ENCODE measurements at regions not wholly inside any gene's neighbourhood (a gene's known extent, or its start where the extent isn't known, plus 50 kb on each side); places are given as distances from the start of the nearest gene placed in this dataset.
"Not testable (repeated sequence)": the region's sequence is repeated elsewhere in the genome, so short reads cannot be mapped to it uniquely, and the experiment has no call there.

DNA sequence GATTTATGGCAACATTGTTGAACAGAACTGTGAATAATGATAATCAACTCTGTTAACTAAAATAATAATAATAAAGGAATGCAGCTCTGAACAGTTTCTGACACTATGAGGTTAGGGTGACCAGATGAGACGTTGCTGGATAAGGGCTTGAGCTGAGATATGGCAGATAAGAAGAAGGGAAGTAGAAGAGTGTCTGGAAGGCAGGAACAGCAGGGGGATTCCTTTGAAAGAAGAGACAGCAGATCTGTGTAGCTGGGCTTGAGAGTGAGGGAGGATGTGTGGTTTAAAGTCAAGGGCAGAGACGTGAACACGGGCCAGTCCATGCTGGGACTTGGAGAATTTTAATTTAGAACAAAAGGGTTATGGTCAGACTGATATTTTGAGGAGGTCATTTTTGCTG, 273.1 kb upstream of the SLC14A2 start:
- no peak for DNase-seq (ENCODE audit: low spot score)

DNA sequence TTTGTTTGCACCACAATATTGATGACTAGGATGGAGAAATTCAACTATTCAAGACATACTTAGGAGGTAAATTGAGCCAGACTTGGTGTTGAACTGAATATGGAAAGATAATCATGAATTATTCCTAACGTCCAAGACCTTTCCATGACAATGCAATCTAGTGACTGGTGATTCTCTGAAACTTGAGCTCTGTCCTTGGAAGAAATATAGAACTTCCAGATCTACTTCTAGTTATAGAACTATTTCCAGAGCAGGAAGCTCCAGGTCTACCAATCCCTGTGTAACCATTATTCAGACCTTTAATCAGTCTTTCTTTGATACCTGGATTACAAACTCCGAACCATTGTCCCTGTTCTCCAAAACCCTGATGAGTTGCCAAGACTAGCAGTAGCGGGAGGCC, 272.6 kb upstream of the SLC14A2 start:
- DNase-seq (ENCODE audit: low spot score) = no peak

DNA sequence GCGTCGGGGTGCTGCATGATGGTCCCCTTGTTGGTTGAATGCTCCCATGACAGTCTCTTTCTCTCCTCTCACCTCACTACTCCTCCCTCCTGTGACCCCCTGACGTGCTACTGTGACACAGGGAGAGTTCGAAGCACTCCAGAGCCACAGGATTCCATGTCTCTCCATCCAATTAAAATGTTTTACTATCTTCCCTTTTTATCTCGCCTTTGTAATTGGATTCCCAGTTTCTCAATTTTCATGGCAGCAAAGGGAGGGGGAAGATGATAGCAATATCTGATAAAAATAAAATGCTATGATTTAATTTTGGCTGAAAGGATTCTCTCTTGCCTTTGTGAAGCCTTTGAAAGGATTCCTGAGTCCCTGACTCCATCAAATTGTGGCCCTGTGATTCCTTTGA, 271.9 kb upstream of the SLC14A2 start:
- no peak for DNase-seq (ENCODE audit: low spot score)

DNA sequence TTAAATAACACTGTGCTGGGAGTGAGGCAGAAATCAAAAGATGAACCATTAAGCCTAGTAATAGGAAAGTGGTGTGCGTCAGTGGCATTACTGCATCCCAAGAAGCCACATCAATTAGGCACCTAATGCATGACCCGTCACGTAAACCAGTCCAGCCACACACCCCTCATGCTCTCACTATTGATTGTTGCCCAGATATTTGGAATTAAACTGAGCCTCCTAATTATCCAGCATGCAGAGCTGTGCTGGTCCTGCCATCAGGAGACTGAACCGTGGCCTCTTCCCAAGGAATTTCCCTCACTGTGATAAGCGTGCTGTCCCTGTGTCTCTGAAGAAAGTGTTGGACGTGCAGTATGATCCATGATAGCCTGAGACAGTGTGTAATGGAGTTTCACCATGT, 270.6 kb upstream of the SLC14A2 start:
- not testable (repeated sequence) for DNase-seq (ENCODE audit: low spot score)

DNA sequence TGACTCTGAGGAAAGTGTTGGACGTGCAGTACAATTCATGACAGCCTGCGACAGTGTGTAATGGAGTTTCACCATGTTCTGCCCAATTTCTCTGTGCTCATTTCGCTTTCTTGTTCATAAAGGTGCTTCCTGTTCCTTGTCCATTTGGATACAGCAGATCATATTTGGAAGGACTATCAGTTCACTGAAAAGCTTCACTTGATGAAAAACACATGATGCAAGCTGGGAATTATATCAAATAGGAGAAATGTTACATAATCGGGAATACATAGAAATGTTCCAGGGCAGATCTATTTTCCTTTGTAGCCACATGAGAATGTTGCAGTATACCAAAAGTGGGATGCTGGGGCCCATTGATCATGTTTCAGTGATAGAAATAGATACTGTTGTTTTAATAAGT, 266.3 kb upstream of the SLC14A2 start:
- no peak for DNase-seq (ENCODE audit: low spot score)

DNA sequence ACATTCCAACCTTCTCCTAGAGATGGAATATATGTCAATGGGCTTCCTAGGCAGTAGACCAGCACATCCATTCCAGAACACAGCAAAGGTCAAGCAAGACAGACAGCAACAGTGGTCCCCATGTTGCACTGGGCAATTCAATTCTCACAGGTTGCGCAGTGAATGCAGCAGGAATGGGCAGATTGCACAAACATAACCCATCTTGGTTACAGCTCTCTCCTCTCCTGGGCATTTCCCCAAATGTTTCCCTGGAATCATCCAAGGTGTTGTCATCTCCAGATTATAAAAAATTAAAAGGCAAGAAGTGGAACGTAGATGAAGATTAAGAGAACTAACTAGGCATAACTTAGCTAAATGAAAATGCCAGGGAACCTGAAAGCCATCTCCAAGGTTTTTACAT, 265.8 kb upstream of the SLC14A2 start:
- DNase-seq (ENCODE audit: low spot score) = no peak

DNA sequence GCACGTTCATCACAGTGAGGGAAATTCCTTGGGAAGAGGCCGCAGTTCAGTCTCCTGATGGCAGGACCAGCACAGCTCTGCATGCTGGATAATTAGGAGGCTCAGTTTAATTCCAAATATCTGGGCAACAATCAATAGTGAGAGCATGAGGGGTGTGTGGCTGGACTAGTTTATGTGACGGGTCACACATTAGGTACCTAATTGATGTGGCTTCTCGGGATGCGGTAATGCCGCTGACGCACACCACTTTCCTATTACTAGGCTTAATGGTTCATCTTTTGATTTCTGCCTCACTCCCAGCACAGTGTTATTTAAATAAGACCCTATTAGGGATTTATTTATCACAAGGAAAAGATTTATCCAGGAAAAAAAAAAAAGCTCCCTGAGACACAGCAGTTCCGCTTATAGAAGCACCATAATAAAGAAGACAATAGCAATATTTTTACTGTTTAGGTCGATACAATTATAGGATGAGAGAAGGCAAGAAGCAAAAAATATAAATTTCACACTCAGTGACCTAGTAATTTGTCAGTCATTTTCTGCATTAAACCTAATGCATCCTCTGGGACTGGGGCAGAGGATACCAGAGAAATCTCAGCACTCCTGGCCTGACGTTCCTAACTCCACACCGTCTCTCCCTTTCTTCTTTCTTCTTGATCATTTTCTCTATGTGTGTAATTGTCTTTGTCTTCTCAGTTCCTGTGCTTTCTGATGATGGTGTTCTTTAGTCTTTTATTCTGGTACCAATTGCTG, 264.7 kb upstream of the SLC14A2 start:
- DNase-seq (ENCODE audit: low spot score) = no peak

DNA sequence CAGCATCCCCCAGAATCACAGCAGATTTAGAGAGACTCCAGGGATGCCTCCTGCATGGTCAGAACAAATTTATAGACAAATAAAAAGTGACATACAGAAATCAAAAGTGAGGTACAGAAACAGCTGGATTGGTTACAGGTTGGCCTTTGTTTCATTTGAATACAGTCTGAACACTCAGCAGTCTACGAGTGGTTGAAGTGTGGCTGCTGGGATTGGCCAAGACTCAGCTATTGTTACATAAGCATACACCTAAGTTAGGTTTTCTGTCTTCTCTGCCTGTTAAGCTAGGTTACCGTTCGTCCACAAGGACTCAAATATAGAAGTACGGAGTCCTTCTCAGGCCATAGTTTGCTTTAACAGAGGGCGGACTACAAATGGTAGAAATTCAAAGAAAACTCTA, 262.4 kb upstream of the SLC14A2 start:
- DNase-seq (ENCODE audit: low spot score) = no peak

DNA sequence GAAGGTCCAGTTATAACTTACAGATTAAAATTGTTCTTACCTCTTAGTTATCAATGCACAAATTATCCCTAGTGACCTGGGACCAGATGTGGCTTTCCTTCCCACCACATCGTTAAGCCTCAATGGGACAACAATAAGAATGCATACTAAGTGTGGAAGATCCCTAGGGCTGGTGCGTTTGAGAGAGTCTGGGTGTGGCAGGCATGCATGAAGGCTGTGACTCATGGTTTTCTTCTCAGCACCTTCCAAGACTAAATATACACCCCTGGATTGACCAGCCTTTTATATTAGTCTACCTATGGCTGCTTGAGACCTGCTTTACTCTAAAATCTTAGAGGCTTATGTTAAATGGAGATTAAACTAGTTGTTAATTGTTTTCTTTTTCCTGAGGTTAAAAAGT, 261.7 kb upstream of the SLC14A2 start:
- no peak for DNase-seq (ENCODE audit: low spot score)

DNA sequence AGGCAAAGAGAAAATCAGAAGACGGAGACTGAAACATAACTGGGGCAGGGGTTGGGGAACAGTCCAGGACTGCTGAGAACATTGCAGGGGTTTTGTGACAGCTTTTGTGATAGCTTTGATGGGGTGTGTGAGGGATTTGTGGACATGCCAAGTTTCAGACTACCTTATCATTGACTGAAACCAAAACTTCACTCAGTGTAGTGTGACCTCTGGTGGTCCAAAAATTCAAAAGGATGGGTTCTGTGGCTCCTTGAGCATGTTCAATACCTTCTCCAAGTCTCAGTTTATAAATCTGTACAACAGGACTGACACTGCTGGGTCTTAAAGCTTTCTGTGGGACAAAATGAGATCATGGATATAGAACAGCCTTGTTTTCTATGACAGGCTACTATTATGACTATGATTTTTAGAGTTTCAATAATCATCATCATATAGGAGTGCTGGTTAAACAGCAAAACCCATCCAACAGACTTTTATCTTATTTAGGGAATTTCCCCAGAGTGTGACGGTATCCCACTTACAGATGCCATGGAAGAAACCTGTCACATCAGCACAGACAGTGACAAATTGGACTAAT, 259.2 kb upstream of the SLC14A2 start:
- DNase-seq (ENCODE audit: low spot score) = no peak

DNA sequence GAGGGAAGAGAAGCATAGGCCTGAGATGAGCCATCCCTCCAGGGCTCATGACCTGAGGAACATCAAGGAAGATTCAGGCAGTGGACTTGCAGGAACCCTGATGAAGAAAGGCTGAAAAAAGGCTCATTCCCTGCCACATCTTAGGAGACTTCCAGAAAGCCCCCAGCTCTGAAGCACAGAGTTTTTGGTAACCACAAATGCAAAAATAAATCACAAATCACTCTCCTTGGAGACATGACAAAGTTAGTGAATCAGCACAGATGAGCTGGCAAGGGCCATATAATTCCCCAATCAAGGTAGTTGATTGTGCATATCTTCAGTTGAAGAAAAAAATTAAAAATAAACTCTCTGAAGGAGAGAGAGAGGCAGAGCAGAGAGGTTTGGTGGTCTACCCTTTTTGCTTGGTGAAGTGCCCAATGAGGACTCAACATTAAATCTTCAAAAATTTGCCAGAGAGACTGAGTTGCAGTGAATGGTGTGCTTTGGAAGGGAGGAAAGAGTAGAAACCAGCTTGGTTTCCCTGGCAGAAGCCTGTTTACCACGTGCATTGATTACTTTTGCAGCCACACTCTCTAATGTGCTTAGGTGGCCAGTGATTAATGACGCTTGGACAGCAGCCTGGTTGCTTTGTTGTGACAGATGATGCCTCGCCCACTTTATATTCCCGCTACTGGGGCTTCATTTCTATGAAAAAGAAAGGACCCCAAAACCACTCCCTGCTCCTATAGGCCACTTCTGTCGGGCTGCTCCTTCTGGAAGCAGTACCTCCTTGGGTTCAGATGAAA, 257.4 kb upstream of the SLC14A2 start:
- no peak for DNase-seq (ENCODE audit: low spot score)

DNA sequence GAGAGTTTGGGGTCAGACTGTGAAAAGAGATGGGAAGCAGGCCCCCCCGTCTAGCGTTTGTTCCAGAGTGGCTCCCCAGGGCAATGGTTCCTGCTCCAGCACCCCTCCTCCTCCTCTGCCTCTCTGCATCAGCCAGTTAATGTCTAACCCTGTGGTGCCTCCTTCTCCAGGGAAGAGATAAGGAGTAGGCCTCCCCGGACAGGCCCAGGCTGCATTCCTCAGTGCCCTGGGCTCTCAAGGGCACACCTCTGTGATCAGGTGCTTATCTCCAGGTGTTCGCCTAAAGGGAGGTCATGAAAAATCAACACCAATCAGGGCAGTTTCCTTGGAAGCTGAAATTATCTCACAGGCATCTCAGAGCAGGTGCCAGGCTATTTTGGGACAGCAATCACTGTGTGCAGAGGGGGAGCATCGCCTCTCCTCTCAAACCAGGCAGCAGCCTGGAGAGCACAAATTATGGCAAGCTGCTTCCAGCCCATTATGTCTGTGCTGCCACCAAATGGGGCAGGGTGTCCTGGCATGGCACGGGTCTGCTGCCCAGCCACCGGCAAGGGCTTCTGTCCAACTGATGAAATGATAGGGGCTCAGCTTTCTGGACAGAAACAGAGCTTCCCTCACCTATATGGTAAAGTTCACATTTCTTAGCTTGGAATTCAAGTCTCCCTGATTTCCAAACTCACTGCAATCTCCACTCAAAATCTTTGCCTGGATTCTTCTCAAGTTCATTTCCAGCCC, 255.8 kb upstream of the SLC14A2 start:
- DNase-seq (ENCODE audit: low spot score) = peak; percentile 50

DNA sequence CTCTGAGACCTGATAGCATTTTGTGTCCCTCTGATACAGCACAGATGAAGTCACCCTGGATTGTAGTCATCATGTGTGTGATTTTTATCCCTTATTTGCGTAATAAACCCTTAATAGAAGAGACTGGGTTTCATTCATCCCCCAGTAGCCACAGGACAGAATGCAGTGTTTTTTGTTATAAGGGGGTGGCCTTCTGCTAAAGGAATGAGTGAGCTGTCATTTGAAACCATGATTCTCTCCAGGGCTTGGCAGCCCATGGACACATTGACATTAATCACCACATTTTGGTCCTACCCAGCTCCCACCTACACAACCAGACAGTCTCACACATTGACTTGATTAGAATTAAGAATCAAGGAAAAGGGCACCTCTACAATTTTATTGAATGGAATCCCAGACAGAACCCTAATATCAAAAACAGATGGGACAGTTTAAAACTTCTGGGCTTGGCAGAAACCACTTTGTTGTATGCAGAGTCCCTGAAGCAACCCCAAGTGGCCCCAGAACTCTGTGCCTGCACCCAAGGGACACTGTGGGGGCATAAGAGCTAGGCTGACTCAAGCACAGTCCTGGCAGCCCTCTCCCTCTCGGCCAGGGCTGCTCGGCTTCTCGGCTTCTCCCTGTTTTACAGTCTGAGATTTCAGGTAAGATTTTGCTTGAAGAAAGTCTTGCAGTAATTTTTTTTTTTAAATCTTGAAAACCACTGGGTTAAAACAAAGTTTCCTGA, 254.0 kb upstream of the SLC14A2 start:
- DNase-seq (ENCODE audit: low spot score) = no peak

DNA sequence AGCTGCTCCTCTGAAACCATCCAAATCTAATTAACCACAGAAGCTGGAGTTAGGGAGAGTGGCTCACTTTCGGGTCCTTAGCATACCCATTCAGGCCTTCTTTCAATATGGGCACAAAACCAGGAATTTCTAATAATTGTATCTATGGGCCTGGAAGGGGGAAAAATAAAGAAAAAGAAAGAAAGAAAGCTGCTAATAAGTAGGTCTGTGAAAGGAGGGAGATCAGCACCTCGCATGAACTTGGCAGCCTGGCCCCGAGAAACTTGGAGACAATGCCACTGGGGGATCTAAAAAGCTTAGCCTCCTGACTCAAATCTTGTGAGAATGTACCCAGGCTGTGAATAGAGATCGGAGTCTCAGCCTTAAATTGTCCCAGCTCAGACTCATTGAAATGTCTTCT, 252.1 kb upstream of the SLC14A2 start:
- DNase-seq (ENCODE audit: low spot score) = no peak

DNA sequence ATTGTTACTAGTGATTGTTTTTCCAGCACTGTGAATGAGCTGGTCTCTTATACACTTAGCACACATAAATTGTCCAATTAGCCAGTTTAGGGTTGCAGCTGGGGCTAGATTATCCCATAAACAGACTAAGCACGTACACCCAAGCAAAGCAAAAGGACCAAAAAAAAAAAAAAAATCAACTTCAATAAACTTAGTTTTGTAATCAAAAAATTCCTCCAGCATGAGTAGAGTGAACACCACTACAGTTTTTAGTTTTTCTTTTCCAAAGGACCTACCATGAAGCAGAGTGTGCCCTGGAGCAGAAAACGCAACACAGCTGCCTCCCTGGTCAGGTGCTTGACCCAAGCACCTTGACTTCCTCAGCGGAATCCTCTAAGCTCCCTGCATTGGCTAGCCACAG, 249.4 kb upstream of the SLC14A2 start:
- DNase-seq (ENCODE audit: low spot score) = no peak

DNA sequence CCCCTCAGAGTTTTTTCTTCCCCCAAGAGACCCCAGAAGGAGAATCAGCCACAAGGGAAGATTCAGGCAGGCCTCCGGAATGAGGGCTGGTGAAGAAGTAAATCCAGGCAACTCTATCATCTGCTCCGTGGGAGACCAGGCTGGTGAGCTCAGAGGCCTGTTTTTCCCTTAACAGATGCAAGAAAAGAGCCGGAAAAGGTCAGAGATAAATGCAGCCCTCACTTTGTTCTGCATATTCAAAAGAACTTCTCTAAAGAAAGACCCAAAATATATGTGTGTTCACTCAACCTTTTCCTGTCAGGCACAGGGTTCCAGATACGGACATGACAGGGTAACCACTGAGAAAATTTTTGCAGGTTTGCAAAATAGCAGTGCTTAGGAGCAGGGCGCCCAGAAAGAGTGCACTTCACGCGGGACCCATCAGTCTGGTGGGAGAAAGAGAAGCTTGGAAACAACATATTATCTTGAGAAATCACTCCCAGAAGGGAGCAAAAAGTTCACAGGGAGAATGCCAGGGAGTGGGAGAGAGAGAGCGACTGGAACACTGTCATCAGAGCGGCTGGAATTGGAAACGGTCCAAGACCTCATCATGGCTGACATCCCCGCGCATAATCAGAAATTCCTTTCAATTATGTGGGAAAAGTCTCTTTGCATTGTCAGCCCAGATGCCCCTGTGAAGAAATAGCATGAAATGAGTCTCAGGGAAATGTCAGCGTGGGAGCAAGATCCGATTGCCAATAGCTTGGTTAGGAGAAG, 244.8 kb upstream of the SLC14A2 start:
- no peak for DNase-seq (ENCODE audit: low spot score)

DNA sequence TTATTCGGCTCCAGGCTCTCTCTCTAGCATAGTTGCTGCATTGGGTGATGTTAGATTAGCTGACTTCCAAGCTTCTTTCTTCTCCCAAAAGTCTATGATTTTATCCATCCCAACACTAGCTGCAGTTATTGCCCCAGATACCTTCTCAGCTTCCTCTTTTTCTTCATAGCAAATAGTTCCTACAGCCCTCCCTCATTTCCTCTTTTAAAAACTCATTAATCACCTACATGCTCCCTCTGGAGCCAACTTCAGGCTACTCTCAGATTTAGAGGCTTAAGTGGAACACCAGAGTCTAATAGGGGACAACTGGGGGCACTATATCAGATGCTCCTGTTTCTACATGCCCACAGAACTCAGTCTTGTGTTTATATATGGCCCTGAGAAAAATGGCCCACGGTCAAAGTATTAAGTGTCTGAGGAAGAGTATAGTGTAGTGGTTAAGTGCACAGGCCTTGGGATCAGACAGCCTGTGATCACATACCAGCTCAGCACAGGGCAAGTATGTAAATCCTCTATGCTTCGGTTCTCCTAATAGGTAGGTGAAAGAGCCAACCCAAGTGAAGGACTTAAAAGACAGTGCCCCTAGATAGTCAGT, 241.9 kb upstream of the SLC14A2 start:
- DNase-seq (ENCODE audit: low spot score) = no peak

DNA sequence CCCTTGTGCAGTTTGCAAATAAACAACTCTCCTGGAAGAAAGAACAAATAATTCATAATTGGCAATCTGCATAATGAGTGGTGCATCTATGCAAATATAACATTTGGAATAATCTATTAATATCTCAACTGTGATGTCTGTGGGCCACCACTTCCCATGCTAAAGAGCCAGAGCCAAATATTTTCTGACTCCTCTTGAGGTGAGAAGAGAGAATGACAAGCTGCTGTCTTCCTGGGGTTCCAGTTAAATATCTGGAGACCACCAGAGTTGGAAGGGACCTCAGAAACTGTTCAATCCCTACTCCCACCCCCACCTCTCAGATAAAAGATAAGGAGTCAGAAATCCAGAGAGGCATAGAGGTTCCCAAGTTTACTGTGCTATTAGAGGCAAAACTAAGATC, 241.0 kb upstream of the SLC14A2 start:
- DNase-seq (ENCODE audit: low spot score) = no peak

DNA sequence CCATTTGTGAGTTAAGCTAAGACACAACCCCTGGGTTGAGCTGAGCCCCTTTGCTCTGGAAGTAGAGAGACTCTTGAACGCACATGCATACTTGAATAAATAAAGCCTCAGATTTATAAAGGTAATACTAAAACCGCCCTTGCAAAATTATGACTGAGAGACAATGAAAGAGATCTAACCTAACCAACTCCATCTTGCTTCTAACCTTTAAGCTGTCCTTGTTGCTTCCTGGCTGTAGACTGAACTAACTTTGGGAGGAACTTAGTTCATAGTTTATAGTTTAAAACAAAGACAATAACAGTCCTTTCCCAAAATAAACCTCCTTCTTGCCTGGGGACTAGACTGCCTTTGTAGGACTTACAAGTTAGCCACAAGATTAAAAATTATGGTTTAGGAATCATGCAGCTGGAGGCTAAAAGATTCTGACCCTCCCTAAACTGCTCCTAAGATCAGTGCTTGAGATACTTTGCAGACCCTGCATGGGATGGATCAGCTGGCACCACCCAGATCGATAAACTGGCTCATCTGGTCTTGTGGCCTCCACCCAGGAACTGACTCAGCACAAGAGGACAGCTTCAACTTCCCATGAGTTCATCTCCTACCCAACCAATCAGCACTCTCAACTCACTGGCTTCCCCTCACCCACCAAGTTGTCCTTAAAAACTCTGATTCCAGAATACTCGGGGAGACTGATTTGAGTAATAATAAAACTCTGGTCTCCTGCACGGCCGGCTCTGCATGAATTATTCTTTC, 240.2 kb upstream of the SLC14A2 start:
- no peak for DNase-seq (ENCODE audit: low spot score)

DNA sequence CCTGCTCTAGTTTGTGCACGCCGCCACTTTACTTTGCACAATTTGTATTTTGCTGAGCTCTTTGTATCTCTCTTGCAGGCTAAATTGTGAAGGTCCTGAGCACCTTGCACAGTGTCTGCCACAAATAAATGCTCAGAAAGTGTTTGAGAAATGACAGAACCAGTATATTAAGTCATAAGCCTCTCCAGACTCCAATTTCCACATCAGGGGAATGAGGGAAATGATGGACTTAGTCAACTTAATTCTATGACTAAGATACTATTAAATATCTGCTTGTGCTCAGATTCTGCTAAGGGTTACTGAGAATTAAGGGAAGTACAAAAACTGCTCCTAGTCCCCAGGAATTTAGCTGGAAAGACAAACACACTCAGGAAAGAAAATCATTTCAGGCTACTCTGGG, 239.1 kb upstream of the SLC14A2 start:
- no peak for DNase-seq (ENCODE audit: low spot score)
